ENCODE measurements at regions not wholly inside any gene's neighbourhood (a gene's known extent, or its start where the extent isn't known, plus 50 kb on each side); places are given as distances from the start of the nearest gene placed in this dataset.
A peak's percentile ranks its signal among the peaks of the same experiment; 100 is the strongest.

DNA sequence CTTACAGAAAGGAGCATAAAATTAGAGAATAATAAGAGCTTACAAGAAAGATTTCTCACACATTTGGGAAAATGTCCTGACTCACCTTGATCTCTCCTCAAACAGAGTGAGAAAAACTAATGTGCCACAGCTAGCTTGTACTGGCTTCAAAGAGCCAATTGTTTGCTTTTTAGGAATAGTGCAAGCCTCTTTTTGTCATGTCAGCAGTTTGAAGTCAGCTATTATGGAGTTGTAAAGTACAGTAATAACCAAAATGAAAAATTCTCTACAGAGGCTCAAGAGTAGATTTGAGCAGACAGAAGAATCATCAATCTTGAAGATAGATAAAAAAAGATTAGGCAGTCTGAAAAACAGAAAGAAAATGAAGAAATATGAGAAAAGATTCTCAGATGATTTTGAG, 313.4 kb upstream of the GPR149 start:
- Histone ChIP-seq H3K4me1 (ENCODE audit: insufficient read depth) (no peaks in the 10 kb centered on the region), H3K4me2 (no peak overlapping the region), H4K20me1 (ENCODE audit: insufficient read depth, poor library complexity, severe bottlenecking) (no peaks in the 10 kb centered on the region), H3K27me3 (no peaks in the 10 kb centered on the region), H3K27ac (no peak overlapping the region), H3K4me3 (no peak overlapping the region), H3K9me2 (replicated peaks; ENCODE audit: insufficient read depth) (no peaks in the 10 kb centered on the region), H2AFZ (no peak overlapping the region), H3K36me3 (replicated peaks; ENCODE audit: insufficient read depth, low read depth) (no peaks in the 10 kb centered on the region), H3K9me3 (ENCODE audit: low read depth) (no peaks in the 10 kb centered on the region), H3K79me2 (no peaks in the 10 kb centered on the region)
- TF ChIP-seq EZH2phosphoT487 (IDR thresholded peaks at IDR 0.05; ENCODE audit: low read depth, severe bottlenecking, unreplicated experiment) (no peak), EZH2 (IDR thresholded peaks at IDR 0.05; ENCODE audit: borderline replicate concordance) (no peak)
- TF ChIP-seq, protein P1, sequence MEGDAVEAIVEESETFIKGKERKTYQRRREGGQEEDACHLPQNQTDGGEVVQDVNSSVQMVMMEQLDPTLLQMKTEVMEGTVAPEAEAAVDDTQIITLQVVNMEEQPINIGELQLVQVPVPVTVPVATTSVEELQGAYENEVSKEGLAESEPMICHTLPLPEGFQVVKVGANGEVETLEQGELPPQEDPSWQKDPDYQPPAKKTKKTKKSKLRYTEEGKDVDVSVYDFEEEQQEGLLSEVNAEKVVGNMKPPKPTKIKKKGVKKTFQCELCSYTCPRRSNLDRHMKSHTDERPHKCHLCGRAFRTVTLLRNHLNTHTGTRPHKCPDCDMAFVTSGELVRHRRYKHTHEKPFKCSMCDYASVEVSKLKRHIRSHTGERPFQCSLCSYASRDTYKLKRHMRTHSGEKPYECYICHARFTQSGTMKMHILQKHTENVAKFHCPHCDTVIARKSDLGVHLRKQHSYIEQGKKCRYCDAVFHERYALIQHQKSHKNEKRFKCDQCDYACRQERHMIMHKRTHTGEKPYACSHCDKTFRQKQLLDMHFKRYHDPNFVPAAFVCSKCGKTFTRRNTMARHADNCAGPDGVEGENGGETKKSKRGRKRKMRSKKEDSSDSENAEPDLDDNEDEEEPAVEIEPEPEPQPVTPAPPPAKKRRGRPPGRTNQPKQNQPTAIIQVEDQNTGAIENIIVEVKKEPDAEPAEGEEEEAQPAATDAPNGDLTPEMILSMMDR (IDR thresholded peaks at IDR 0.05; ENCODE audit: poor library complexity): no peak
- DNase-seq (ENCODE audit: low spot score): no peak

DNA sequence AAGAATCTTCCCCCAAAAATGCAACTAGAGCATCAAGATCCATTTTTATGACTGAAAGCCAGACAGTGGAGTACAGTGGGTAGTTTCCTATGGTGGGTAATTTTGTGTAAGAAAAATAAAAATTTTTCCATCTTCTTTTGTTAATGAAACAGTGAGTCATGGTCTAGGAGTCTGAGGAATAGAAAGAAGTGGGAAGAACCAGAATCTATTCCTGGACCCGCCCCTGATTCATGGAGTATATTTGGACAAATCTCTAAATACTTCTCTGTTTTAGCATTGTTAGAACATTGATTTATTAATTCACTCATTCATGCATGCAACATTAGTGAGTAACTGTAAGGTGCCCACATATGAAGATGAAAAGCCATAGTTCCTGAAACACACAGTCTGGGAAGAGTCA, 304.5 kb upstream of the GPR149 start:
- TF ChIP-seq EZH2 (IDR thresholded peaks at IDR 0.05; ENCODE audit: borderline replicate concordance): no peak
- TF ChIP-seq EZH2phosphoT487 (IDR thresholded peaks at IDR 0.05; ENCODE audit: low read depth, severe bottlenecking, unreplicated experiment): no peak
- TF ChIP-seq, protein P1 (IDR thresholded peaks at IDR 0.05; ENCODE audit: poor library complexity): no peak
- no peak overlapping the region for H3K4me2 ChIP-seq
- no peaks in the 10 kb centered on the region for H3K9me2 ChIP-seq (replicated peaks; ENCODE audit: insufficient read depth)
- no peaks in the 10 kb centered on the region for H3K4me1 ChIP-seq (ENCODE audit: insufficient read depth)
- no peak for DNase-seq (ENCODE audit: low spot score)
- no peaks in the 10 kb centered on the region for H4K20me1 ChIP-seq (ENCODE audit: insufficient read depth, poor library complexity, severe bottlenecking)
- H3K79me2 ChIP-seq: no peaks in the 10 kb centered on the region
- no peak overlapping the region for H3K4me3 ChIP-seq
- no peaks in the 10 kb centered on the region for H3K36me3 ChIP-seq (replicated peaks; ENCODE audit: insufficient read depth, low read depth)
- no peak overlapping the region for H2AFZ ChIP-seq
- no peak overlapping the region for H3K27ac ChIP-seq
- H3K9me3 ChIP-seq (ENCODE audit: low read depth): no peaks in the 10 kb centered on the region
- no peaks in the 10 kb centered on the region for H3K27me3 ChIP-seq
- WGBS (ENCODE audit: low lambda C conversion rate, missing lambda C conversion rate): 96% methylated on average over 1 of the region's 1 CpG

DNA sequence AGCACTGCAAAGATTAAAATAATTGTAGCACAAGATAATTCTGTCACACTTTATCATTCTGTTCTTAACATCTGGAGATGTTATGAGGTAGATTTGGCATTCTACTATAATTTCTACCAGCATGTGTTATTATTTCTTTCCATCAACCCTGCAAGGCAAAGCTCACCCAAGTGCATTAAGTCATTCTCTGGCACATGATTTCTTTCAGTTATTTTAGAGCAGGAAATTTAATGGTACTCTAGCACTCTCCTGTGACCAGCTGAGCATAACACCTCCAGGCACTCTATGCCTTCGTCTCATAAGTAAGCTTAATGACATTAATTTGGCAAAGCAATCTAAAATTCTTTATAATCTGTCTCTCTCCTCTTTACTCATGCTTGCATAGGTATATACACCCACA, 300.2 kb upstream of the GPR149 start:
- WGBS (ENCODE audit: low lambda C conversion rate, missing lambda C conversion rate): 61% methylated on average over 1 of the region's 1 CpG
- Histone ChIP-seq H2AFZ (no peak overlapping the region), H3K79me2 (no peaks in the 10 kb centered on the region), H3K36me3 (replicated peaks; ENCODE audit: insufficient read depth, low read depth) (no peaks in the 10 kb centered on the region), H3K9me2 (replicated peaks; ENCODE audit: insufficient read depth) (no peaks in the 10 kb centered on the region), H3K4me3 (no peak overlapping the region), H3K27ac (no peak overlapping the region), H3K9me3 (ENCODE audit: low read depth) (no peaks in the 10 kb centered on the region), H3K27me3 (no peaks in the 10 kb centered on the region), H3K4me2 (no peak overlapping the region), H4K20me1 (ENCODE audit: insufficient read depth, poor library complexity, severe bottlenecking) (no peaks in the 10 kb centered on the region), H3K4me1 (ENCODE audit: insufficient read depth) (no peaks in the 10 kb centered on the region)
- no peak for TF ChIP-seq EZH2phosphoT487 (IDR thresholded peaks at IDR 0.05; ENCODE audit: low read depth, severe bottlenecking, unreplicated experiment)
- TF ChIP-seq, protein P1 (IDR thresholded peaks at IDR 0.05; ENCODE audit: poor library complexity): peak; percentile 38
- peak; percentile 15 for DNase-seq (ENCODE audit: low spot score)

DNA sequence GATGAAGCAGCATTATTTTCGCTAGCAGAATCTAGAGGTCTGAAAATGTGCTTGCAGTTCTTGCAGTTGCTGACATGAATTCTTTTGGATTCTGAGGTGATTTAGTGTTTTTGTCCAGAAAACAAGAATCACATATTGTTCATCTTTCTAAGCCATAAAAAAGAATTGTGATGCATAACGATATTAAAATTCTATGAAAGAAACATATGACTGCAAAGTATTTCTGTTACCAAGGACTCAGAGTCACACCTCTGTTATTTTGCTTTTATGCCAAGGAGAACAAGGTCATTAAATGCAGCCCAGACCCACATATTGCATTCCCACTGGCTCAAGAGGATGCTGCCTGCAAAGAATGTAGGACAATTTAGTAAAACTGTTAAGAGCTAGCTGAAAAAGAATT, 299.8 kb upstream of the GPR149 start:
- Histone ChIP-seq H3K27me3 (no peaks in the 10 kb centered on the region), H3K9me2 (replicated peaks; ENCODE audit: insufficient read depth) (no peaks in the 10 kb centered on the region), H4K20me1 (ENCODE audit: insufficient read depth, poor library complexity, severe bottlenecking) (no peaks in the 10 kb centered on the region), H3K36me3 (replicated peaks; ENCODE audit: insufficient read depth, low read depth) (no peaks in the 10 kb centered on the region), H3K9me3 (ENCODE audit: low read depth) (no peaks in the 10 kb centered on the region), H3K4me2 (no peak overlapping the region), H3K27ac (no peak overlapping the region), H3K4me3 (no peak overlapping the region), H2AFZ (no peak overlapping the region), H3K4me1 (ENCODE audit: insufficient read depth) (no peaks in the 10 kb centered on the region), H3K79me2 (no peaks in the 10 kb centered on the region)
- no peak for DNase-seq (ENCODE audit: low spot score)
- 85% methylated on average over 2 of the region's 2 CpGs for WGBS (ENCODE audit: low lambda C conversion rate, missing lambda C conversion rate)
- TF ChIP-seq EZH2 (IDR thresholded peaks at IDR 0.05; ENCODE audit: borderline replicate concordance) (no peak), EZH2phosphoT487 (IDR thresholded peaks at IDR 0.05; ENCODE audit: low read depth, severe bottlenecking, unreplicated experiment) (no peak)
- TF ChIP-seq, protein P1 (IDR thresholded peaks at IDR 0.05; ENCODE audit: poor library complexity): no peak

Data from hepatocyte (in vitro differentiated cells).